ENCODE measurements at regions not wholly inside any gene's neighbourhood (a gene's known extent, or its start where the extent isn't known, plus 50 kb on each side); places are given as distances from the start of the nearest gene placed in this dataset.
"Not testable (repeated sequence)": the region's sequence is repeated elsewhere in the genome, so short reads cannot be mapped to it uniquely, and the experiment has no call there.

DNA sequence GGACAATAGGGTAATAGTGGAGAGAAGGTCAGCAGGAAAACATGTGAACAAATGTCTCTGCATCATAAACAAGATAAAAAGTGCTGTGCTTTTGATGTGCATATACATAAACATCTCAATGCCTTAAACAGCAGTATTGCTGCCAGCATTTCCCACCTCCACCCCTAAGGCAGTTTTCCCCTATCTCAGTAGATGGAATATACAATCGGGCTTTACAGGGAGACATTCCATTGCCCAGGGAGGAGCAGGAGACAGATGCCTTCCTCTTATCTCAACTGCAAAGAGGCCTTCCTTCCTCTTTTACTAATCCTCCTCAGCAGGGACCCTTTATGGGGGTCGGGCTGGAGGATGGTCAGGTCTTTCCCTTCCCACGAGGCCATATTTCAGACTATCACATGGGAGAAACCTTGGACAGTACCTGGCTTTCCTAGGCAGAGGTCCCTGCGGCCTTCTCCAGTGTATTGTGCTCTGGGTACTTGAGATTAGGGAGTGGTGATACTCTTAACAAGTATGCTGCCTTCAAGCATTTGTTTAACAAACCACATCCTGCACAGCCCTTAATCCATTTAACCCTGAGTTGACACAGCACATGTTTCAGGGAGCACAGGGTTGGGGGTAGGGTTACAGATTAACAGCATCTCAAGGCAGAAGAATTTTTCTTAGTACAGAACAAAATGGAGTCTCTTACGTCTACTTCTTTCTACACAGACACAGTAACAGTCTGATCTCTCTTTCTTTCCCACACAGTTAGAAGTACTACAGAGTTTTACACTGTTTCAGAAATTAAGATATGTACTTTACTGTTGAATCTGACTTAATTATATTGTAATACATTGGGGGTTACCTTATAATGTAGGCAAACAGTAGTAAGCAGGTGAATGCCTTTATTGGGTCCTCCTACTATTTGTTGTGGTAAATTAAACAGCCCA is 189.4 kb downstream of the ALX1 start:
- H3K9me3 ChIP-seq (replicated peaks; ENCODE audit: control insufficient read depth, insufficient read depth, low read depth, low read length); CTCF ChIA-PET (ENCODE audit: low intra/inter-chr PET ratio); H3K27me3 ChIP-seq (ENCODE audit: control insufficient read depth in 2 of 2, insufficient read depth in 2 of 2, low read length in 2 of 2); H3K9ac ChIP-seq (ENCODE audit: insufficient read depth in 1 of 2, low read depth in 2 of 2, low read length in 2 of 2); BruUV-seq (replicated peaks); H4K20me1 ChIP-seq (replicated peaks; ENCODE audit: control insufficient read depth, insufficient read depth, low read length); H3K4me3 ChIP-seq; ATAC-seq; H3K4me1 ChIP-seq (replicated peaks in 1 of 2; ENCODE audit: control insufficient read depth in 2 of 2, insufficient read depth in 2 of 2, low read length in 2 of 2); H3K4me2 ChIP-seq (ENCODE audit: insufficient read depth, low read length); H3K79me2 ChIP-seq (ENCODE audit: control insufficient read depth, insufficient read depth, low read length); H3K9me1 ChIP-seq (ENCODE audit: control insufficient read depth, insufficient read depth, low read length); DNase-seq (ENCODE audit: extremely low read depth in 1 of 4, low spot score in 3 of 4); POLR2A ChIA-PET; H3K27ac ChIP-seq (ENCODE audit: extremely low read depth, low read depth, low read length); FAIRE-seq; H2AFZ ChIP-seq (ENCODE audit: low read depth, low read length); H3K36me3 ChIP-seq (ENCODE audit: control insufficient read depth, insufficient read depth, low read length): not testable (repeated sequence)
- intact Hi-C loops (cut with micrococcal nuclease) = loop anchor here (10.0 kb wide), 1 partner anchor 405 kb away; the partner anchor contains the start of gene NTS
- TF ChIP-seq, protein P1, sequence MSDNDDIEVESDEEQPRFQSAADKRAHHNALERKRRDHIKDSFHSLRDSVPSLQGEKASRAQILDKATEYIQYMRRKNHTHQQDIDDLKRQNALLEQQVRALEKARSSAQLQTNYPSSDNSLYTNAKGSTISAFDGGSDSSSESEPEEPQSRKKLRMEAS (CRISPR knock-in tag; IDR thresholded peaks at IDR 0.05) = peak; percentile 52; the same call in 1 of the 2 replicates
- TF ChIP-seq GABPB1 (CRISPR knock-in tag; IDR thresholded peaks at IDR 0.05) (0 out of 2 replicates have a peak, but pooled peaks have one; percentile 39), FOXA3 (CRISPR knock-in tag; conservative IDR thresholded peaks at IDR 0.05 in 1 of 2, IDR thresholded peaks at IDR 0.05 in 1 of 2) (0 out of 4 replicates have a peak, but pooled peaks of 1 of the 2 experiments have one; percentile 49), ZNF311 (CRISPR knock-in tag; IDR thresholded peaks at IDR 0.05) (peak; percentile 99)
- in situ Hi-C loops (cut with MboI) = loop anchor here (10.0 kb wide), 1 partner anchor 805 kb away; no protein-coding TSS in a partner anchor
- 3% methylated on average over 5 of the region's 5 CpGs for WGBS (ENCODE audit: insufficient coverage, low coverage, missing lambda C conversion rate)

DNA sequence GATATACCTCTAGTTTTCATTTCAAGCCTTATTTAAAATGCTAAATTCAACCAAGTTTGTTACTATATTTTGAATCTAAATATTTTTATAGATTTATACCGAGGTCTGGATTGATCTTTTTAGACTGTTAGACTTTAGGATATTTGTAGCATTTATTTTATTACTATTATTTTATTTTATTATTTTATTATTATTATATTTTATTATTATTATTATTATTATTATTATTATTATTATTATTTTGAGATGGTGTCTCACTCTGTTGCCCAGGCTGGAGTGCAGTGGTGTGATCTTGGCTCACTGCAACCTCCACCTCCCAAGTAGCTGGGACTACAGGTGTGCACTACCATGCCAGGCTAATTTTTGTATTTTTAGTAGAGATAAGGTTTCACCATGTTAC is 195.3 kb downstream of the ALX1 start:
- H3K9me1 ChIP-seq (ENCODE audit: control insufficient read depth, insufficient read depth, low read length); H3K9me3 ChIP-seq (replicated peaks; ENCODE audit: control insufficient read depth, insufficient read depth, low read depth, low read length); H3K4me1 ChIP-seq (replicated peaks in 1 of 2; ENCODE audit: control insufficient read depth in 2 of 2, insufficient read depth in 2 of 2, low read length in 2 of 2); DNase-seq (ENCODE audit: extremely low read depth in 1 of 4, low spot score in 3 of 4); ATAC-seq; CTCF ChIA-PET (ENCODE audit: low intra/inter-chr PET ratio); H3K27me3 ChIP-seq (ENCODE audit: control insufficient read depth in 2 of 2, insufficient read depth in 2 of 2, low read length in 2 of 2); H3K27ac ChIP-seq (ENCODE audit: extremely low read depth, low read depth, low read length); H4K20me1 ChIP-seq (replicated peaks; ENCODE audit: control insufficient read depth, insufficient read depth, low read length); H3K9ac ChIP-seq (ENCODE audit: insufficient read depth in 1 of 2, low read depth in 2 of 2, low read length in 2 of 2); H2AFZ ChIP-seq (ENCODE audit: low read depth, low read length); H3K36me3 ChIP-seq (ENCODE audit: control insufficient read depth, insufficient read depth, low read length); POLR2A ChIA-PET; FAIRE-seq; H3K79me2 ChIP-seq (ENCODE audit: control insufficient read depth, insufficient read depth, low read length); H3K4me2 ChIP-seq (ENCODE audit: insufficient read depth, low read length); H3K4me3 ChIP-seq; intact Hi-C loops (cut with micrococcal nuclease); BruUV-seq (replicated peaks): not testable (repeated sequence)
- 0% methylated on average over 1 of the region's 1 CpG for WGBS (ENCODE audit: insufficient coverage, low coverage, missing lambda C conversion rate)
- in situ Hi-C loops (cut with MboI) = loop anchor here (10.0 kb wide), 1 partner anchor 800 kb away; no protein-coding TSS in a partner anchor

Data from K562 (cell line).